ENCODE measurements at regions not wholly inside any gene's neighbourhood (a gene's known extent, or its start where the extent isn't known, plus 50 kb on each side); places are given as distances from the start of the nearest gene placed in this dataset.

DNA sequence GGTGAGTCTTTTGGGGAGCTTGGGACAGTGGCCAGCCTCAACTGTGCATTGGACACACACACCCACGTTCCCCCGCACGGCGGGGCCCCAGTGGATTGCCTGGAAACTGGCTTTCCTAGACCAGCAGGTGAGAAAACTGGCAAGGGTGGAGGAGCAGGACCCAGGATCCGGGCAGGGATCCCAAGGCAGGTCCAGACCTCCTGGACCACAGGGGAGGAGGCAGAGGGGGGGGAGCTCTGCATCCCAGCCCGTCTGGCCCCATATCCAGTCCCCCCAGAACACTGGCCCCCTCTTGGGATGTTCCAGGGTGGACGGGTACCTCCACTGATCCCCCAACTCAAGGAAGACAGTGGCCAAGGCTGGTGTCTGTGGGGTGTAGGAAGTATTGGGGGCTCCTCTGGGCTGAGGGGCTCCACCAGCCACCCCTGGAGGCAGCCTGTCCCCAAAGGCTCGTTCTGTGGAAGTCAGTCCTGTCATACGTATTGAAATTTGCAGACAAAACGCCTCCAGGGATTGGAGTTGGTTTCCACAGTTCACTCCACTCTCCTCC lies 89.3 kb upstream of the LINC01488 start:
- no peak for ATAC-seq (replicated peaks in 1 of 4)
- POLR2A ChIA-PET, result no interaction called here
- Mint-ChIP-seq H3K4me1 (no peaks in the 10 kb centered on the region), H3K27me3 (peaks cover 3 to 8% of the 10 kb centered on the region in 2 donors), H3K9me3 (peaks cover 8 to 21% (median 19%) of the 10 kb centered on the region in 3 donors), H3K27ac (no peak overlapping the region), H3K36me3 (no peaks in the 10 kb centered on the region), H3K4me3 (no peak overlapping the region)
- CTCF ChIA-PET, result no interaction called here
- Histone ChIP-seq H3K27ac (ENCODE audit: low read length) (no peak overlapping the region), H3K4me1 (ENCODE audit: control insufficient read depth in 1 of 2, extremely low read depth in 1 of 2, insufficient read depth in 2 of 2, low read length in 2 of 2) (no peaks in the 10 kb centered on the region), H3K27me3 (replicated peaks in 1 of 2; ENCODE audit: control insufficient read depth in 2 of 2, extremely low read depth in 1 of 2, insufficient read depth in 2 of 2, low read length in 1 of 2) (peaks cover 0 to 35% of the 10 kb centered on the region in 2 experiments), H3K9me3 (no peaks in the 10 kb centered on the region), H3K4me3 (ENCODE audit: control insufficient read depth in 1 of 2, extremely low read depth in 1 of 2, low read length in 1 of 2) (no peak overlapping the region), H3K36me3 (ENCODE audit: control insufficient read depth in 2 of 2, extremely low read depth in 1 of 2, insufficient read depth in 1 of 2, low read length in 1 of 2) (no peaks in the 10 kb centered on the region)
- WGBS (ENCODE audit: insufficient coverage), result 92% methylated on average over 4 of the region's 10 CpGs
- no peak for DNase-seq

DNA sequence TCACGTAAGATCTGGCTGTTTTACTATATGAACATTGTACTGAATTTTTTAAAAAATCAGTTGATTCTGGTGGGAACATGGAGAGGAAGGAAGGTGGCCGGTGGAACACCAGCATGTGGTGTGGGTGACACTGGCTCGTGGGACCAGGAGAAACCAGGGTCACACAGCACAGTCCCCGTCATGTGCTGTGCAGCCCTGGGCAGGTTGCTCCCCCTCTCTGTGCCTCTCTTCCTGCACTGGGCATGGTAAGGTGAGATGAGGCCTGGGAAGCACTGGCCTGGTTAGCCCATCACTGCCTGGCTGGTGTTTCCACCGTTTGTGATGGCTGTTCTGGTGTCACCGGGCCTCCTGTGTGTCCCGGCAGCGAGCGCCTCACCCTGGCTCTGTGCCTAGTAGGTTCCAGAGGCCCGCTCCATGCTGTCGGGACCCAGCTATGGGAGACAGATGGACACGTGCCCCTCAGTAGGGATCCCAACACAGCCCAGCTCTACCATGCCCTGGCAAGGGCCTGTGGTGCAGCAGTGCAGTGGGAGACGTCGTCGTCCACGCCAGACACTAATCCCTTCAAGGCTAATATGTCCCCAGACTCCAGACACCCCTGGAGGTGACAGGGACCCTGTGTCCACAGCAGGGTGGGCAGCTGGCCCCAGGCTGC lies 88.2 kb upstream of the LINC01488 start:
- DNase-seq, result no peak
- no peaks in the 10 kb centered on the region for H3K4me1 ChIP-seq (ENCODE audit: control insufficient read depth in 1 of 2, extremely low read depth in 1 of 2, insufficient read depth in 2 of 2, low read length in 2 of 2)
- H3K27me3 ChIP-seq (replicated peaks in 1 of 2; ENCODE audit: control insufficient read depth in 2 of 2, extremely low read depth in 1 of 2, insufficient read depth in 2 of 2, low read length in 1 of 2), result peaks cover 0 to 35% of the 10 kb centered on the region in 2 experiments
- Mint-ChIP-seq H3K27ac (no peak overlapping the region), H3K36me3 (no peaks in the 10 kb centered on the region), H3K27me3 (peaks cover 3 to 8% of the 10 kb centered on the region in 2 donors), H3K4me1 (no peaks in the 10 kb centered on the region), H3K9me3 (peaks cover 5 to 10% (median 10%) of the 10 kb centered on the region in 3 donors), H3K4me3 (no peak overlapping the region)
- POLR2A ChIA-PET, result no interaction called here
- no peak overlapping the region for H3K27ac ChIP-seq (ENCODE audit: low read length)
- no peaks in the 10 kb centered on the region for H3K9me3 ChIP-seq
- H3K4me3 ChIP-seq (ENCODE audit: control insufficient read depth in 1 of 2, extremely low read depth in 1 of 2, low read length in 1 of 2), result no peak overlapping the region
- WGBS (ENCODE audit: insufficient coverage), result 87% methylated on average over 16 of the region's 16 CpGs
- CTCF ChIA-PET, result no interaction called here
- no peak for ATAC-seq (replicated peaks in 1 of 4)
- no peaks in the 10 kb centered on the region for H3K36me3 ChIP-seq (ENCODE audit: control insufficient read depth in 2 of 2, extremely low read depth in 1 of 2, insufficient read depth in 1 of 2, low read length in 1 of 2)

- Histone ChIP-seq H3K4me3 (ENCODE audit: control insufficient read depth in 1 of 2, extremely low read depth in 1 of 2, low read length in 1 of 2) (no peak overlapping the region), H3K9me3 (no peaks in the 10 kb centered on the region), H3K4me1 (ENCODE audit: control insufficient read depth in 1 of 2, extremely low read depth in 1 of 2, insufficient read depth in 2 of 2, low read length in 2 of 2) (no peaks in the 10 kb centered on the region), H3K27me3 (replicated peaks in 1 of 2; ENCODE audit: control insufficient read depth in 2 of 2, extremely low read depth in 1 of 2, insufficient read depth in 2 of 2, low read length in 1 of 2) (peaks cover 0 to 35% of the 10 kb centered on the region in 2 experiments), H3K36me3 (ENCODE audit: control insufficient read depth in 2 of 2, extremely low read depth in 1 of 2, insufficient read depth in 1 of 2, low read length in 1 of 2) (no peaks in the 10 kb centered on the region), H3K27ac (ENCODE audit: low read length) (no peak overlapping the region)
- peaks cover 0 to 5% (median 4%) of the 10 kb centered on the region in 3 donors for H3K9me3 Mint-ChIP-seq
- no peaks in the 10 kb centered on the region for H3K36me3 Mint-ChIP-seq
- ChIA-PET CTCF (no interaction called here), POLR2A (no interaction called here)
- H3K27me3 Mint-ChIP-seq, result peaks cover 3 to 8% of the 10 kb centered on the region in 2 donors
- no peaks in the 10 kb centered on the region for H3K4me1 Mint-ChIP-seq
- ATAC-seq (replicated peaks in 1 of 4) (no peak), DNase-seq (no peak)
- no peak overlapping the region for H3K4me3 Mint-ChIP-seq
- no peak overlapping the region for H3K27ac Mint-ChIP-seq
- 76% methylated on average over 4 of the region's 8 CpGs for WGBS (ENCODE audit: insufficient coverage)
Measured at GRCh38 chr11:69393865-69394233, 87.6 kb upstream of the LINC01488 start.

DNA sequence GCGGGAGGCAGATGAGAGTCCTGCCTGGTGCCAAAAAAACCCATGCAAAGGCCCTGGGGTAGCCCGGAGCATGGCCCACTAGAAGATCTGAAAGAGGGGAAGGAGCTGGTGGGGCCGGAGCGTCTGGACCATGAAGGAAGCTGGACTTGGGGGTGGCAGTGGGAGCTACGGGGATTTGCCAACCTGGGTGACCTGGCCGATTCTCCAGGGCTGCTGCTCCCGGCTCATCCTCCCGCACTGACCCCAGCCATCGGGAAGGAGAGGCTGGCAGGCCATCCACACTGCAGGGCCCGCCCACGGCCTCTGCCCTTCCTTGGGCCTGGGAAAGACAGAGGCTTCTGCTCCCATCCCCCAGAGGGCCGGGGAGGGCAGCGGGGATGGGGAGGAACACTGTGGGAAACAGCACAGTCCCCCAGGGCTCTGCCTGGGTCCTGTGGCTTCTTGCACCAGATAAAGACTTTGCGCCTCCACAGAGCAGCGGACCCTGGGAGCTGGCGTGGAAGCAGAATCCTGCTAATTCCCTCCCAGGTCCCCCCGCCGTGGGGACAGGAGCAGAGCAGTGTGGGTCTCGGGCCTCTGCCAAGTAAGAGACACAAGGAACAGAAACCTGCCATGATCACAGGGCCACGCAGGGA lies 87.1 kb upstream of the LINC01488 start:
- Histone ChIP-seq H3K4me3 (ENCODE audit: control insufficient read depth in 1 of 2, extremely low read depth in 1 of 2, low read length in 1 of 2) (no peak overlapping the region), H3K27me3 (replicated peaks in 1 of 2; ENCODE audit: control insufficient read depth in 2 of 2, extremely low read depth in 1 of 2, insufficient read depth in 2 of 2, low read length in 1 of 2) (peaks cover 0 to 39% of the 10 kb centered on the region in 2 experiments), H3K4me1 (ENCODE audit: control insufficient read depth in 1 of 2, extremely low read depth in 1 of 2, insufficient read depth in 2 of 2, low read length in 2 of 2) (no peaks in the 10 kb centered on the region), H3K9me3 (no peaks in the 10 kb centered on the region), H3K27ac (ENCODE audit: low read length) (no peak overlapping the region), H3K36me3 (ENCODE audit: control insufficient read depth in 2 of 2, extremely low read depth in 1 of 2, insufficient read depth in 1 of 2, low read length in 1 of 2) (no peaks in the 10 kb centered on the region)
- WGBS (ENCODE audit: insufficient coverage), result 80% methylated on average over 18 of the region's 20 CpGs
- Mint-ChIP-seq H3K27me3 (peaks cover 3 to 8% of the 10 kb centered on the region in 2 donors), H3K4me1 (no peaks in the 10 kb centered on the region), H3K9me3 (no peaks in the 10 kb centered on the region), H3K27ac (no peak overlapping the region), H3K4me3 (no peak overlapping the region), H3K36me3 (no peaks in the 10 kb centered on the region)
- POLR2A ChIA-PET, result no interaction called here
- no peak for DNase-seq
- CTCF ChIA-PET, result no interaction called here
- no peak for ATAC-seq (replicated peaks in 1 of 4)

DNA sequence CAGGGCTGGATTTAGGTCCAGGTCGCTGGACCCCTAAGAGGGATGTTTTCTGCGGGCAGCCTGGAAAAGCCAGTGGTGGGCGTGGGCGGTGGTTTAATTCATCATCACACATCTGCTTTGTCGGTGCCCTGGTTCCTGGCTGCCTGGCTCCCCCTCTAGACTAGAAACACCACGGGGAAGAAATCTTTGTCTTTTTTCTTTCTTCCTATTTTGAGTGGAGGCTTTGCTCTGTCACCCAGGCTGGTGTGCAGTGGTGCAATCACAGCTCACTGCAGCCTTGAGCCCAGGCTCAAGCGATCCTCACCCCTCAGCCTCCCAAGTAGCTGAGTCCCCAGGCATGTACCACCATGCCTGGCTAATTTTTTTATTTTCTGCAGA lies 86.6 kb upstream of the LINC01488 start:
- H3K4me1 Mint-ChIP-seq, result no peaks in the 10 kb centered on the region
- Histone ChIP-seq H3K4me1 (ENCODE audit: control insufficient read depth in 1 of 2, extremely low read depth in 1 of 2, insufficient read depth in 2 of 2, low read length in 2 of 2) (no peaks in the 10 kb centered on the region), H3K4me3 (ENCODE audit: control insufficient read depth in 1 of 2, extremely low read depth in 1 of 2, low read length in 1 of 2) (no peak overlapping the region), H3K9me3 (no peaks in the 10 kb centered on the region), H3K27me3 (replicated peaks in 1 of 2; ENCODE audit: control insufficient read depth in 2 of 2, extremely low read depth in 1 of 2, insufficient read depth in 2 of 2, low read length in 1 of 2) (peaks cover 0 to 40% of the 10 kb centered on the region in 2 experiments), H3K36me3 (ENCODE audit: control insufficient read depth in 2 of 2, extremely low read depth in 1 of 2, insufficient read depth in 1 of 2, low read length in 1 of 2) (no peaks in the 10 kb centered on the region), H3K27ac (ENCODE audit: low read length) (no peak overlapping the region)
- CTCF ChIA-PET, result no interaction called here
- ATAC-seq (replicated peaks in 1 of 4) (no peak), DNase-seq (no peak)
- 90% methylated on average over 2 of the region's 7 CpGs for WGBS (ENCODE audit: insufficient coverage)
- peaks cover 3 to 8% of the 10 kb centered on the region in 2 donors for H3K27me3 Mint-ChIP-seq
- H3K27ac Mint-ChIP-seq, result no peak overlapping the region
- H3K36me3 Mint-ChIP-seq, result no peaks in the 10 kb centered on the region
- H3K4me3 Mint-ChIP-seq, result no peak overlapping the region
- POLR2A ChIA-PET, result no interaction called here
- no peaks in the 10 kb centered on the region for H3K9me3 Mint-ChIP-seq

DNA sequence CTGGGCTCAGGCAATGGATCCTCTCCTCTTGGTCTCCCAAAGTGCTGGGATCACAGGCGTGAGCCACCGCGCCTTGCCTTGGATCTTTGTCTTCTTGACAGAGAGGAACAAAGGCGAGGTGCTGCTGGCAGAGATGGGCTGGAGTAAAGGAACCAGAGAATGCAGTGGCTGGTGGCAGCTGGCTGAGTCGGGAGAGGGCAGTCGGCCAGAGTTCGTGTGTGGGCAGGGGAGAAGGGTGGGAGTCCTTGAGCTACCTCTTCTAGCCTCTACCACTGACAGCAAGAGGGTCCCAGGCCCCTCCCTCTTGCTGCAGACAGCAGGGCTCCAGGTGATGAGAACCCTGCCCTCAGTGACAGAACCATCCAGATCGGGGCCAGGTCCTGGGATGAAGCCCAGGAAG lies 86.2 kb upstream of the LINC01488 start:
- 90% methylated on average over 5 of the region's 8 CpGs for WGBS (ENCODE audit: insufficient coverage)
- POLR2A ChIA-PET, result no interaction called here

More for the DNA sequence above, 86.2 kb upstream of the LINC01488 start:
- H3K27me3 ChIP-seq (replicated peaks in 1 of 2; ENCODE audit: control insufficient read depth in 2 of 2, extremely low read depth in 1 of 2, insufficient read depth in 2 of 2, low read length in 1 of 2), result peaks cover 0 to 37% of the 10 kb centered on the region in 2 experiments
- Mint-ChIP-seq H3K4me3 (no peak overlapping the region), H3K27me3 (peaks cover 0 to 8% of the 10 kb centered on the region in 2 donors), H3K9me3 (peaks cover 0 to 2% (median 0%) of the 10 kb centered on the region in 3 donors), H3K36me3 (no peaks in the 10 kb centered on the region), H3K27ac (no peak overlapping the region), H3K4me1 (no peaks in the 10 kb centered on the region)
- no peak overlapping the region for H3K4me3 ChIP-seq (ENCODE audit: control insufficient read depth in 1 of 2, extremely low read depth in 1 of 2, low read length in 1 of 2)
- ATAC-seq (replicated peaks in 1 of 4), result no peak
- DNase-seq, result no peak
- H3K27ac ChIP-seq (ENCODE audit: low read length), result no peak overlapping the region
- CTCF ChIA-PET, result no interaction called here
- H3K9me3 ChIP-seq, result no peaks in the 10 kb centered on the region
- H3K4me1 ChIP-seq (ENCODE audit: control insufficient read depth in 1 of 2, extremely low read depth in 1 of 2, insufficient read depth in 2 of 2, low read length in 2 of 2), result no peaks in the 10 kb centered on the region
- H3K36me3 ChIP-seq (ENCODE audit: control insufficient read depth in 2 of 2, extremely low read depth in 1 of 2, insufficient read depth in 1 of 2, low read length in 1 of 2), result no peaks in the 10 kb centered on the region

All from T-cell (primary cell).